Skin epidermis (tissue), 12 donors: ENCODE measurements at regions not wholly inside any gene's neighbourhood (a gene's known extent, or its start where the extent isn't known, plus 50 kb on each side); places are given as distances from the start of the nearest gene placed in this dataset.

Experiments
- H3K27ac ChIP-seq, 21 experiments: fragments of 200-600 bp; sonication (generic) in 11 of 21; one replicate each; pipeline ENCODE4 v1.5.0; 2020; ENCODE audit warnings: mild to moderate bottlenecking in 3 of 21, inconsistent platforms in 2 of 21, moderate library complexity in 2 of 21
- H3K4me3 ChIP-seq, 7 experiments: fragments of 200-600 bp; sonication (generic) in 2 of 7; one replicate each; pipeline ENCODE4 v1.5.0; 2020; ENCODE audit warnings: inconsistent platforms in 2 of 7, mild to moderate bottlenecking in 2 of 7, moderate library complexity in 1 of 7

GRCh38 chr5:105409695-105410094 is 1847.1 kb upstream of the NUDT12 start:
- Histone ChIP-seq H3K27ac (no peak overlapping the region), H3K4me3 (no peak overlapping the region)

DNA sequence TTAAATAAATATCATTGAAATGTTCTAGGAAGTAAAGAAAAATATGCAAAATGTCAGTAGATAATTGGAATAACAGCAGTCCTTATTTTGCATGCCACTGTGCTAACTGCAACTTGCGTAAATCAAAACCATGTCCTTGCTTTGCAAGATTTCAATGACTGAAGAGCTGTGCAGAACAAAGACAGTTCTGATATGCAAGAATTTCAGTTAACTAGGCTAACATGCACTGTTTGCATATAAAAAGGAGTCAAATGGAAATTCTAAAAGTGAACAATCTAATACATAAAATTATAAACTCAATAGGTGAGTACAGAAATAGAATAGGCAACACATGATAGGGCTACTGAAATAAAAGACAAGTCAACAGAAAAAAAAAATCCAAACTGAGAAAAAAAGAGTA is 1844.6 kb upstream of the NUDT12 start:
- no peak overlapping the region for H3K27ac ChIP-seq
- H3K4me3 ChIP-seq: no peak overlapping the region

DNA sequence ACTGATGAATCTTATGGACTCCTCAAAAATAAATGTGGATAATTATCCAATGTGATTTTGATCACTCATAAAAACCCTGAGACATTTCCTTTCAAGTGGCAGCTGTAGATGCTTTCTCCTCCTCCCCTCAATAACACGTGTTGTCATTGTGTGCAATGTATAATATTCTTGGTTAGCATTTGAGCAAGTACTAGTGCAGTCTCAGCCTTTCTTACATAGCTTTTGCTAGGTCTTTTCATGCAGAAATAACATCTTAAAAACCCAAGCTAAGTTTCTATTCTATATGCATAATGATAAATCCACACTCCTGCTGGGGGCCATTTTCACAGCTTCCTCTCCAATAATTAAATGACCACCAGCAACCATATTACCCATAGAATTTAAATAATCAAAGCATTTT is 1835.2 kb upstream of the NUDT12 start:
- Histone ChIP-seq H3K4me3 (no peak overlapping the region), H3K27ac (no peak overlapping the region)

GRCh38 chr5:105392710-105393149 is 1830.1 kb upstream of the NUDT12 start:
- no peak overlapping the region for H3K4me3 ChIP-seq
- no peak overlapping the region for H3K27ac ChIP-seq

GRCh38 chr5:105392122-105392709 is 1829.6 kb upstream of the NUDT12 start:
- no peak overlapping the region for H3K4me3 ChIP-seq
- no peak overlapping the region for H3K27ac ChIP-seq

DNA sequence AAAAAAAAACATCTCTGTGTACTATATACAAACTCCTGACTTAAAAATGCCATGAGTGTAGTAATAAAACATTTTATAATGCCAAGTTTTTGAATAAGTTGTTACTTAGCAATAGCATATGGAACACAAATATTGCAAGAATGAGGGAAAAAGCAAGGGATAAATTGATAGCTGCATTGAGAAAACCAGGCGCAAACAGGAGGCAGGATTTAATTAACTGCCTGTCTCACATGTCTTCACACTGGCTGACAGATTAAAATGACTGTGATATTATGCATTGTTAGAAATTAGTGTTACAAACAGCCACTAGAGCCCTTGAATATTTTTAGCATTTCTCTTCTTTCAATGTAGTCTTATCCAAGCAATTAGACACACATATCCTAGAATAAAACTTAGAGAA is 1817.5 kb upstream of the NUDT12 start:
- no peak overlapping the region for H3K4me3 ChIP-seq
- no peak overlapping the region for H3K27ac ChIP-seq

DNA sequence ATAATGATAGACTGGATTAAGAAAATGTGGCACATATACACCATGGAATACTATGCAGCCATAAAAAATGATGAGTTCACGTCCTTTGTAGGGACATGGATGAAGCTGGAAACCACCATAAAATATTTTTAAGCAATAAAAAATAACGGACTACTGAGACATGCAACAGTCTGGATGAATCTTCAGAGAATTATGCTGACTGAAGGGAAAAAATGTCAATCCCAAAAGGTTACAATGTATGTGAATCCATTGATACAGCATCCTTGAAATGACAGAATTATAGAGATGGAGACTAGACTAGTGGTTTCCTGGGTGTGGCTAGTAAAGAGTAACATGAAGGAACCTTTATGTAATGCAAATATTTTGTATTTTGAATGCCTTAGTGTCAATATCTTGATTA is 1808.6 kb upstream of the NUDT12 start:
- no peak overlapping the region for H3K27ac ChIP-seq

GRCh38 chr5:105350486-105351140 is 1788.0 kb upstream of the NUDT12 start:
- H3K4me3 ChIP-seq: no peak overlapping the region
- no peak overlapping the region for H3K27ac ChIP-seq

More for the DNA sequence above, 1808.6 kb upstream of the NUDT12 start:
- no peak overlapping the region for H3K4me3 ChIP-seq

- H3K4me3 ChIP-seq: no peak overlapping the region
- no peak overlapping the region for H3K27ac ChIP-seq
Measured at GRCh38 chr5:105331558-105331957, 1769.0 kb upstream of the NUDT12 start.

- Histone ChIP-seq H3K27ac (no peak overlapping the region), H3K4me3 (no peak overlapping the region)
Measured at GRCh38 chr5:105330185-105330584, 1767.6 kb upstream of the NUDT12 start.

- H3K4me3 ChIP-seq: no peak overlapping the region
- no peak overlapping the region for H3K27ac ChIP-seq
Measured at GRCh38 chr5:105304859-105305258, 1742.3 kb upstream of the NUDT12 start.

- H3K27ac ChIP-seq: no peak overlapping the region
- H3K4me3 ChIP-seq: no peak overlapping the region
Measured at GRCh38 chr5:105288946-105289345, 1726.4 kb upstream of the NUDT12 start.

- H3K27ac ChIP-seq: no peak overlapping the region
- H3K4me3 ChIP-seq: no peak overlapping the region
Measured at GRCh38 chr5:105283134-105283533, 1720.5 kb upstream of the NUDT12 start.

GRCh38 chr5:105274079-105274478 is 1711.5 kb upstream of the NUDT12 start:
- no peak overlapping the region for H3K27ac ChIP-seq
- H3K4me3 ChIP-seq: no peak overlapping the region

GRCh38 chr5:105263515-105263914 is 1700.9 kb upstream of the NUDT12 start:
- Histone ChIP-seq H3K27ac (no peak overlapping the region), H3K4me3 (no peak overlapping the region)

GRCh38 chr5:105259581-105260217 is 1697.1 kb upstream of the NUDT12 start:
- Histone ChIP-seq H3K4me3 (no peak overlapping the region), H3K27ac (no peak overlapping the region)

DNA sequence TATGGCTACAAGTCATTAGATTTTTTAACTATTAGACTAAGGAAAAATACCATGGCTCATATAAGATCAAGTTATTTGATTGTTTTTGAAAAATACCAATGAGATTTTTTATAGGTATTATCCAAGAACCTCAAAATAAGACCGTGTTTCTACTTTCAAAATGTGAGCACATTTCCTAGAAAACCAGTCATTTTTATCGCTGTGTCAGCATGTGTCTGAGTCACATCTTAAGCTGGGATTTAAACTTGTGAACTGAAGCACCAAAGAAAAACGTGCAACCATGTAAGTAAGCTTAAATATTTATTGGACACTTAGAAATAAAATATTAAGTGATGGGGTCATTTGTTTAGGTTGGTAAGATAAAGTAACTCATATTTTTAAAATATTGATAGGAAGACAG is 1676.0 kb upstream of the NUDT12 start:
- Histone ChIP-seq H3K27ac (no peak overlapping the region), H3K4me3 (no peak overlapping the region)

DNA sequence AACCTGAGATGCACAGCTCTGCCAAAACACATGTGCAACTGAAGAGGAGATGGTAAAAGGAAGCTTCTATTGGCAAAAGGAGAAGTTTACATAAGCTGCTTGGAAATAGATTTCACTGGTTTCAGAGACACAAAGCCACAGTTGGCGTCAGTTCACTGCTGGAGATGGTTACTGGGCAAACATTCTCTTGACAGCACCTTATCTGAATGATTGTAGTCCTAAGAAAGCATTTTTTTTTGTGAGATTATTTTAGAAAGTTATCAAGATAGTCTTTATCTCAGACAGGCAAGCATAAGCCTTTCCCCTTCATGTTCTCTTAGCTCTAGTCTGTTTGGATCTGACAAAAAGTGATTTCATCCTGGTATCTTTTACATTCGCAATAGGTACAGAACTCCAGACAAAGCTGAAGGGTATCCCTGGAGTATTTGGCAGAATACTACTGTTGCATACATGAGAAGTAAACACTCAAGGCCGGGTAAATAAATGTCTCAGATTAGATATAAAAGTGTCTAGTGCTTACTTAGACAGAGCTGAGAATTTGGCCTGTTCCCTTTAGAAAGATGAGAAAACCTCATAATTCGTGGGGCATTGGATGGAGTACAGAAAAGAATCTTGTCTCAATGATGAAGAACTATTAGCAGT is 1668.0 kb upstream of the NUDT12 start:
- Histone ChIP-seq H3K4me3 (no peak overlapping the region), H3K27ac (no peak overlapping the region)

DNA sequence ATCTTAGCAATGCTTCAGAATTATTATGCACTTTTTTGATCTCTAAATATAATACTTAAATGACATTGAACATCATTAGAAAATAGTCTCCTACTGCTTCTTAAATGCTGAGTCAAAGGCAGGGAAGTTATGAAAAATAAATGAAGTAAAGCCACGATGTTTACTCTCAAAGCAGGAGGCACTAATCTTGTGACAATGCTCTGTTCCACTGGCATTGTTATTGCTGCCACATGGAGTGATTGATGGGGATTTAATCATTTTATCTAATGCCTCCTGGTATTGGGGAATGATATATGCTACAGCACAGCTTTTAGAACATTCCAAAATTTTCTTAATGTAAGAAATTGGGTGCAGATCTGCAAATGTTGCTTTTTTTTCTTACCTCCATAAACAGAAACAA is 1655.4 kb upstream of the NUDT12 start:
- H3K27ac ChIP-seq: no peak overlapping the region
- H3K4me3 ChIP-seq: no peak overlapping the region

DNA sequence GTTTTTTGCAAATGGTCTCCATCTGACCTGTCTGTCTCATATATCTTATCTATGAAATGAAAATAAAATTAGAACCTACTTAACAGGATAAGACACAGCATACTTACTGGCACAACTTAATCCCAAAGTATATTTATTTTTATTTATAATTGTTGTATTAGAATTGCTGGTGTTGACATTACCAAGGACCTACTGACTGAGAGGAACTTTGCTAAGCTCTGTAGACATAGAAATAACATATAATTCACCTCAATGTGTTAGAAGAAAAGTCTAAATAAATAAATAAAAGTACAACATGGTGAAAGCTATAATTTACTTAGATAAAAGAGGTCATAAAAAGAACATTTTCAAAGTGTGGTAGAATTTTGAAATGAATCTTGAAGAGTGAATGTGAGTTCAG is 1650.5 kb upstream of the NUDT12 start:
- no peak overlapping the region for H3K4me3 ChIP-seq
- H3K27ac ChIP-seq: no peak overlapping the region

DNA sequence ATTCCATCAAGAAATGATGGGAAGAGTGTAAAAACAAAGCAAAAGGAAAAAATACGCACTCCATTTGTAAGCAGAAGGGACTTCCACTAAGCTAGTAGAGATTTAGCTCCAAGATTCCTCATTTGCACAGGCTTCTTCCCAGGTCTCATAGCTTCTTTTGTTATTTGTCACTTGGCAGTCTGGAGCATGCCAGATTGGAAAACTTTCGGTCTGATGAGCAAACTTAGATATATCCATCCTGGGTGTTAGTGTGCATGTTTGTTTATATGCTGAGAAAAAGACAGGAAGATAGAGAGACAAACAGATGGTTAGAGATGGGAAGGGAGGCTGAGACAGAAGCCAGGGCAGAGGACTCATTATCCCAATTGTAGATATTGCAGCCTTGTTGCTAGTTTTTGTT is 1644.5 kb upstream of the NUDT12 start:
- Histone ChIP-seq H3K27ac (no peak overlapping the region), H3K4me3 (no peak overlapping the region)
